HEK293T (cell line): ENCODE measurements at regions not wholly inside any gene's neighbourhood (a gene's known extent, or its start where the extent isn't known, plus 50 kb on each side); places are given as distances from the start of the nearest gene placed in this dataset.

ENCODE experiments used
- CTCF ChIA-PET: fragments of 350-600 bp; formaldehyde crosslinking; extraction: SDS; loops from one replicate; lab custom pipeline; 2021; ENCODE audit warnings: antibody characterized with exemption, inconsistent platforms; lab: Yijun Ruan, JAX
- POLR2A ChIA-PET: fragments of 350-600 bp; formaldehyde crosslinking; extraction: SDS; loops from one replicate; lab custom pipeline; 2020; ENCODE audit warnings: antibody characterized with exemption, inconsistent platforms; lab: Yijun Ruan, JAX
- DNase-seq: peaks from one replicate; pipeline ENCODE4 v3.0.0; 2012; ENCODE audit warnings: mixed read lengths; ENCODE audit errors: extremely low spot score
- ARNT ChIP-seq: fragments of 450-650 bp; IDR thresholded peaks from 2 replicates; pipeline ENCODE4 v1.6.1; 2017; ENCODE audit warnings: mild to moderate bottlenecking
- BHLHE40 ChIP-seq: fragments of 450-650 bp; IDR thresholded peaks from 2 replicates; pipeline ENCODE4 v1.6.1; 2016; ENCODE audit warnings: mild to moderate bottlenecking, moderate library complexity, borderline replicate concordance
- CTBP1 ChIP-seq: fragments of 450-650 bp; IDR thresholded peaks from 2 replicates; pipeline ENCODE4 v1.6.1; 2016; ENCODE audit warnings: borderline replicate concordance
- ELF4 ChIP-seq: fragments of 450-650 bp; IDR thresholded peaks from 2 replicates; pipeline ENCODE4 v1.6.1; 2017; ENCODE audit warnings: antibody characterized with exemption
- FOXA1 ChIP-seq: fragments of 450-650 bp; IDR thresholded peaks from 2 replicates; pipeline ENCODE4 v1.6.1; 2016; ENCODE audit warnings: mild to moderate bottlenecking
- FOXK2 ChIP-seq: fragments of 450-650 bp; IDR thresholded peaks from 2 replicates; pipeline ENCODE4 v1.6.1; 2016; ENCODE audit warnings: mild to moderate bottlenecking
- FOXM1 ChIP-seq: fragments of 450-650 bp; IDR thresholded peaks from 2 replicates; pipeline ENCODE4 v1.6.1; 2017; ENCODE audit warnings: mild to moderate bottlenecking, borderline replicate concordance
- HDGF ChIP-seq: fragments of 450-650 bp; IDR thresholded peaks from 2 replicates; pipeline ENCODE4 v1.6.1; 2017; ENCODE audit warnings: antibody characterized with exemption, borderline replicate concordance
- L3MBTL2 ChIP-seq: fragments of 450-650 bp; conservative IDR thresholded peaks from 2 replicates; pipeline ENCODE4 v1.6.1; 2016; ENCODE audit warnings: mild to moderate bottlenecking
- LEF1 ChIP-seq: fragments of 450-650 bp; IDR thresholded peaks from 2 replicates; pipeline ENCODE4 v1.6.1; 2017; ENCODE audit warnings: mild to moderate bottlenecking, borderline replicate concordance
- NFRKB ChIP-seq: fragments of 450-650 bp; IDR thresholded peaks from 2 replicates; pipeline ENCODE4 v1.6.1; 2016; ENCODE audit warnings: mild to moderate bottlenecking, moderate library complexity
- SP1 ChIP-seq: fragments of 450-650 bp; IDR thresholded peaks from 2 replicates; pipeline ENCODE4 v1.6.1; 2017
- SUZ12 ChIP-seq: fragments of 450-650 bp; IDR thresholded peaks from 2 replicates; pipeline ENCODE4 v1.6.1; 2016; ENCODE audit warnings: mild to moderate bottlenecking
- TARDBP ChIP-seq: fragments of 450-650 bp; IDR thresholded peaks from 2 replicates; pipeline ENCODE4 v1.6.1; 2016
- ZNF384 ChIP-seq: fragments of 450-650 bp; IDR thresholded peaks from 2 replicates; pipeline ENCODE4 v1.6.1; 2016
- TF ChIP-seq, protein P1 (sequence below): fragments of 450-650 bp; IDR thresholded peaks from 2 replicates; pipeline ENCODE4 v1.6.1; 2016

DNA sequence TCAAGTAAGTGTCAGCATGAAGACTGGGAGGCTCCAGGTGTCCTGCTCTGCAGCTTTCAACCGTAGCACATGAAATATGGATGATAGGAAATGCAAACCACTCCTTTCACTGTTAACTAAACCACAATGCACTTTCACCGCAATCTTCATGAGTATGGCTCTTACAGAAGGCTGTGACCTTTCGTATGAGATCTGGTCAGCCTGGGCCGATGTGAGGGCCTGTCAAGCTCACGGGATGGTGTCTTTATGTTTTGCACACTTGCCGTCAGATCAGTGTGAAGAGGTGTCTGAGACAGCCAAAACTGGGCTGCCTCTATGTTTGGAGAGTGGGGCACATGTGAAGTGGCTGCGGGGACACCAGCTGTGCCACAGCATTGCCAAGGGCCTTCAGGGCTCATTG lies 62.8 kb upstream of the AFF3 start:
- TF ChIP-seq SUZ12 (no peak), FOXA1 (no peak), ARNT (no peak), SP1 (no peak), CTBP1 (no peak), ELF4 (no peak), FOXM1 (no peak), TARDBP (no peak), LEF1 (no peak), BHLHE40 (no peak), FOXK2 (no peak), L3MBTL2 (no peak), HDGF (no peak), ZNF384 (no peak), NFRKB (no peak)
- POLR2A ChIA-PET: no interaction called here
- CTCF ChIA-PET: no interaction called here
- no peak for DNase-seq

- no peak for TF ChIP-seq ARNT
- TF ChIP-seq BHLHE40: no peak
- TF ChIP-seq TARDBP: no peak
- TF ChIP-seq FOXA1: no peak
- no peak for TF ChIP-seq SP1
- TF ChIP-seq L3MBTL2: no peak
- TF ChIP-seq ZNF384: no peak
- TF ChIP-seq CTBP1: no peak
- TF ChIP-seq LEF1: no peak
- TF ChIP-seq HDGF: no peak
- no peak for TF ChIP-seq SUZ12
- TF ChIP-seq FOXM1: no peak
- TF ChIP-seq, protein P1, sequence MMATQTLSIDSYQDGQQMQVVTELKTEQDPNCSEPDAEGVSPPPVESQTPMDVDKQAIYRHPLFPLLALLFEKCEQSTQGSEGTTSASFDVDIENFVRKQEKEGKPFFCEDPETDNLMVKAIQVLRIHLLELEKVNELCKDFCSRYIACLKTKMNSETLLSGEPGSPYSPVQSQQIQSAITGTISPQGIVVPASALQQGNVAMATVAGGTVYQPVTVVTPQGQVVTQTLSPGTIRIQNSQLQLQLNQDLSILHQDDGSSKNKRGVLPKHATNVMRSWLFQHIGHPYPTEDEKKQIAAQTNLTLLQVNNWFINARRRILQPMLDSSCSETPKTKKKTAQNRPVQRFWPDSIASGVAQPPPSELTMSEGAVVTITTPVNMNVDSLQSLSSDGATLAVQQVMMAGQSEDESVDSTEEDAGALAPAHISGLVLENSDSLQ: no peak
- no peak for TF ChIP-seq FOXK2
- ChIA-PET CTCF (no interaction called here), POLR2A (no interaction called here)
- DNase-seq: no peak
Observed at GRCh38 chr2:100202567-100202966, 60.2 kb upstream of the AFF3 start.

DNA sequence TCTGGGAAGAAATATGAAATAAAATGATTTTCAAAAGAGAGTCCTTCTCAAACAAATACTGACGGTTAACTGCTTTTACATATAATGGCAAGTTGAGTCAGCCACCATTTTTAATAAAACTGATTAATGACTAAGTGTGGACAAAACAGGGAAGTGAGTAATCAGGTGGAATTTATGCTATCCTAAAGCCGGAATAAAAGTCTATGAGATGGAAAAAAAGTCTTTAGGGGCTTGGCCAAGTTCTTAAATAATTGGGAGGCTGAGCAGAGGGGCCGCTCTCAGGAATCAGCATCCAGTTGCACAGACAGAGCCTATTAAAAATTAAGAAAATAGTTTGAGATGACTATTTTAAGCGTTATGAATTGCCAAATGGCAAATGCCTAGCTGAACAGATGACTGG lies 58.6 kb upstream of the AFF3 start:
- no peak for TF ChIP-seq NFRKB
- no peak for TF ChIP-seq CTBP1
- no peak for TF ChIP-seq FOXM1
- CTCF ChIA-PET: no interaction called here

GRCh38 chr2:100199421-100199820 lies 57.0 kb upstream of the AFF3 start:
- ChIA-PET CTCF (no interaction called here), POLR2A (no interaction called here)
- no peak for DNase-seq
- TF ChIP-seq BHLHE40 (no peak), TARDBP (no peak), FOXM1 (no peak), HDGF (no peak), ZNF384 (no peak), SUZ12 (no peak), FOXK2 (no peak), ARNT (no peak), L3MBTL2 (no peak), ELF4 (no peak), SP1 (no peak), CTBP1 (no peak)
- TF ChIP-seq, protein P1: no peak

More for the DNA sequence above, 58.6 kb upstream of the AFF3 start:
- POLR2A ChIA-PET: no interaction called here
- DNase-seq: no peak

DNA sequence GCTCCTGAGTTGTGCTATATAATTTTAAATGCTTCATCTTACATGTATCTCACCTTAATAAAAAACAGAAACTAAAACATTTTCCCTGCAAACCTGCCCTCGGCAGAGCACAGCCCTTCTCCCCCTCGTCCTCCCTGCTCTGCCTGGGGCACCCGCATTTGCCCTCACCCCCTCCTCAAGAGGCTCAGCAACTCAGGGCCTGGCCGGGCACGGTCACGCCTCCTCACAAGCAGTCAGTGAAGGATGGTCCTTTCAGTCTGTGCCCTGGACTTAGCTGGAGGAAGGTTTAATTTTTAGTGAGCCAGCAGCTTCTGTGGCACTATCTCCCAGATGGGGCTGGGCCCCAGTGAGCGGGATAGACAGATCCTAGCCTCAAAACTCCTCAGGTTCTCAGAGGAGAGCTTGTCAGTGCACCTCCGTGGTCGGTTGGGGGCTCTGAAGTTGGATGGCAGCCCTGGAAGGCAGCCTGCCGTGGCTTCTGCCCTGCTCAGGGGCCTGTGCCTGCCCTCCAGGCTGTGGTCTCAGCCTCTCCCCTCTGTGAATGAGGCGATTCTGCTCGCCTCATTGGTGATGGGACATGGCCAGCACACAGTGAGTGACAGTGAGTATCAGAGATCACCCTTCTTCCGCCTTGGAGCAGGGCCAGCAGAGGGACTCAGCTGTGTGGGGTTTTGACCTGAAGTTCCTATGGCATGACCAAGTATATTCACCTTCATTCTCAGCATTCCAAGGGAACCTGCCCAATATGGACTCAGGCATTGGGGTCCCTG lies 56.3 kb upstream of the AFF3 start:
- ChIA-PET CTCF (no interaction called here), POLR2A (no interaction called here)
- TF ChIP-seq FOXK2: no peak
- no peak for TF ChIP-seq L3MBTL2
- DNase-seq: no peak

GRCh38 chr2:100197631-100198153 lies 55.3 kb upstream of the AFF3 start:
- CTCF ChIA-PET: no interaction called here
- DNase-seq: no peak
- TF ChIP-seq ZNF384: no peak
- TF ChIP-seq, protein P1: no peak
- no peak for TF ChIP-seq FOXK2
- TF ChIP-seq L3MBTL2: no peak
- TF ChIP-seq LEF1: no peak
- TF ChIP-seq ELF4: no peak
- TF ChIP-seq FOXA1: no peak
- no peak for TF ChIP-seq SUZ12
- TF ChIP-seq SP1: no peak
- TF ChIP-seq CTBP1: no peak
- no peak for TF ChIP-seq TARDBP
- no peak for TF ChIP-seq BHLHE40
- no peak for TF ChIP-seq ARNT
- no peak for TF ChIP-seq NFRKB
- TF ChIP-seq HDGF: no peak
- no peak for TF ChIP-seq FOXM1
- POLR2A ChIA-PET: no interaction called here
